ENCODE measurements at regions not wholly inside any gene's neighbourhood (a gene's known extent, or its start where the extent isn't known, plus 50 kb on each side); places are given as distances from the start of the nearest gene placed in this dataset.
"Not testable (repeated sequence)": the region's sequence is repeated elsewhere in the genome, so short reads cannot be mapped to it uniquely, and the experiment has no call there.

- DNase-seq (ENCODE audit: low read depth): no peak
These were observed 88.5 kb upstream of the ETV3 start for GRCh38 chr1:157226739-157227138.

- DNase-seq (ENCODE audit: low read depth): no peak
These were observed 81.4 kb upstream of the ETV3 start for GRCh38 chr1:157219600-157219999.

- no peak for DNase-seq (ENCODE audit: low read depth)
These were observed 81.0 kb upstream of the ETV3 start for GRCh38 chr1:157219182-157219581.

- DNase-seq (ENCODE audit: low read depth): no peak
These were observed 80.5 kb upstream of the ETV3 start for GRCh38 chr1:157218671-157219070.

GRCh38 chr1:157217486-157217885, 79.3 kb upstream of the ETV3 start:
- DNase-seq (ENCODE audit: low read depth): no peak

GRCh38 chr1:157213836-157214235, 75.6 kb upstream of the ETV3 start:
- DNase-seq (ENCODE audit: low read depth): no peak

GRCh38 chr1:157209514-157209913, 71.3 kb upstream of the ETV3 start:
- DNase-seq (ENCODE audit: low read depth): no peak

- not testable (repeated sequence) for DNase-seq (ENCODE audit: low read depth)
These were observed 67.8 kb upstream of the ETV3 start for GRCh38 chr1:157205982-157206381.

- no peak for DNase-seq (ENCODE audit: low read depth)
These were observed 65.0 kb upstream of the ETV3 start for GRCh38 chr1:157203166-157203565.

GRCh38 chr1:157202331-157202730, 64.1 kb upstream of the ETV3 start:
- DNase-seq (ENCODE audit: low read depth): no peak

- DNase-seq (ENCODE audit: low read depth): no peak
These were observed 63.6 kb upstream of the ETV3 start for GRCh38 chr1:157201767-157202166.

- no peak for DNase-seq (ENCODE audit: low read depth)
These were observed 62.3 kb upstream of the ETV3 start for GRCh38 chr1:157200451-157200850.

GRCh38 chr1:157199421-157199755, 61.2 kb upstream of the ETV3 start:
- DNase-seq (ENCODE audit: low read depth): no peak

- DNase-seq (ENCODE audit: low read depth): no peak
These were observed 60.6 kb upstream of the ETV3 start for GRCh38 chr1:157198619-157199420.

GRCh38 chr1:157197906-157198435, 59.8 kb upstream of the ETV3 start:
- no peak for DNase-seq (ENCODE audit: low read depth)

- DNase-seq (ENCODE audit: low read depth): not testable (repeated sequence)
These were observed 58.7 kb upstream of the ETV3 start for GRCh38 chr1:157196670-157197456.

- DNase-seq (ENCODE audit: low read depth): no peak
These were observed 58.0 kb upstream of the ETV3 start for GRCh38 chr1:157196245-157196543.

GRCh38 chr1:157195521-157196244, 57.5 kb upstream of the ETV3 start:
- no peak for DNase-seq (ENCODE audit: low read depth)

GRCh38 chr1:157194731-157195520, 56.7 kb upstream of the ETV3 start:
- no peak for DNase-seq (ENCODE audit: low read depth)

- peak; percentile 9 for DNase-seq (ENCODE audit: low read depth)
These were observed 55.7 kb upstream of the ETV3 start for GRCh38 chr1:157193702-157194391.

- DNase-seq (ENCODE audit: low read depth): no peak
These were observed 55.0 kb upstream of the ETV3 start for GRCh38 chr1:157193219-157193618.

Measured in T follicular helper cell (primary cell).